ENCODE measurements at regions not wholly inside any gene's neighbourhood (a gene's known extent, or its start where the extent isn't known, plus 50 kb on each side); places are given as distances from the start of the nearest gene placed in this dataset.

GRCh38 chr3:18795078-18795477, 353.2 kb upstream of the KCNH8 start:
- no peaks in the 10 kb centered on the region for H3K27me3 ChIP-seq (replicated peaks in 1 of 7)
- whole genome bisulfite sequencing, 5 donors = 49 to 62% (median 58%) methylated on average over 2 of the region's 2 CpGs
- intact Hi-C loops (cut with DNase I; ENCODE audit: low total_unique reads) = no loop called here
- DNase-seq = no peak
- H3K9me3 ChIP-seq = no peaks in the 10 kb centered on the region
- H3K27ac ChIP-seq = no peak overlapping the region
- no peaks in the 10 kb centered on the region for H3K36me3 ChIP-seq
- TF ChIP-seq CTCF (IDR thresholded peaks at IDR 0.05 in 8 of 11, conservative IDR thresholded peaks at IDR 0.05 in 3 of 11) (no peak), POLR2A (IDR thresholded peaks at IDR 0.05) (no peak), POLR2AphosphoS5 (IDR thresholded peaks at IDR 0.05) (no peak)
- no peak overlapping the region for H3K4me3 ChIP-seq
- H3K4me1 ChIP-seq = no peaks in the 10 kb centered on the region

GRCh38 chr3:18791752-18792151, 356.6 kb upstream of the KCNH8 start:
- intact Hi-C loops (cut with DNase I; ENCODE audit: low total_unique reads) = no loop called here

GRCh38 chr3:18791182-18791581, 357.1 kb upstream of the KCNH8 start:
- intact Hi-C loops (cut with DNase I; ENCODE audit: low total_unique reads) = no loop called here
- 75 to 82% (median 79%) methylated on average over 8 of the region's 8 CpGs for WGBS, 5 donors
- TF ChIP-seq POLR2AphosphoS5 (IDR thresholded peaks at IDR 0.05) (no peak), POLR2A (IDR thresholded peaks at IDR 0.05) (no peak), CTCF (IDR thresholded peaks at IDR 0.05 in 8 of 11, conservative IDR thresholded peaks at IDR 0.05 in 3 of 11) (no peak)
- H3K4me3 ChIP-seq = no peak overlapping the region
- DNase-seq = no peak
- no peak overlapping the region for H3K27ac ChIP-seq
- no peaks in the 10 kb centered on the region for H3K9me3 ChIP-seq
- H3K27me3 ChIP-seq (replicated peaks in 1 of 7) = no peaks in the 10 kb centered on the region
- H3K36me3 ChIP-seq = no peaks in the 10 kb centered on the region
- no peaks in the 10 kb centered on the region for H3K4me1 ChIP-seq

More at GRCh38 chr3:18791752-18792151, 356.6 kb upstream of the KCNH8 start:
- WGBS, 5 donors = 77 to 85% (median 80%) methylated on average over 10 of the region's 10 CpGs
- H3K4me3 ChIP-seq = no peak overlapping the region
- no peaks in the 10 kb centered on the region for H3K36me3 ChIP-seq
- no peak for TF ChIP-seq POLR2A (IDR thresholded peaks at IDR 0.05)
- no peak for TF ChIP-seq POLR2AphosphoS5 (IDR thresholded peaks at IDR 0.05)
- no peak for TF ChIP-seq CTCF (IDR thresholded peaks at IDR 0.05 in 8 of 11, conservative IDR thresholded peaks at IDR 0.05 in 3 of 11)
- no peaks in the 10 kb centered on the region for H3K4me1 ChIP-seq
- H3K9me3 ChIP-seq = no peaks in the 10 kb centered on the region
- DNase-seq = no peak
- H3K27me3 ChIP-seq (replicated peaks in 1 of 7) = no peaks in the 10 kb centered on the region
- no peak overlapping the region for H3K27ac ChIP-seq

GRCh38 chr3:18790384-18790783, 357.9 kb upstream of the KCNH8 start:
- Histone ChIP-seq H3K9me3 (no peaks in the 10 kb centered on the region), H3K36me3 (no peaks in the 10 kb centered on the region), H3K27me3 (replicated peaks in 1 of 7) (no peaks in the 10 kb centered on the region), H3K27ac (no peak overlapping the region), H3K4me1 (no peaks in the 10 kb centered on the region), H3K4me3 (no peak overlapping the region)
- DNase-seq = no peak
- TF ChIP-seq POLR2A (IDR thresholded peaks at IDR 0.05) (no peak), CTCF (IDR thresholded peaks at IDR 0.05 in 8 of 11, conservative IDR thresholded peaks at IDR 0.05 in 3 of 11) (no peak), POLR2AphosphoS5 (IDR thresholded peaks at IDR 0.05) (no peak)
- intact Hi-C loops (cut with DNase I; ENCODE audit: low total_unique reads) = no loop called here
- 76 to 85% (median 79%) methylated on average over 2 of the region's 2 CpGs for WGBS, 5 donors

Measured in spleen (tissue), 11 donors.